NK-92 treated with Interleukin-12 subunit alpha and Interleukin-12 subunit beta, amount 100 ng/mL, for 24 hours (cell line): ENCODE measurements at regions not wholly inside any gene's neighbourhood (a gene's known extent, or its start where the extent isn't known, plus 50 kb on each side); places are given as distances from the start of the nearest gene placed in this dataset.

Experiments used
- DNase-seq: peaks from one replicate; lab custom pipeline; 2025; lab: John Stamatoyannopoulos, UW

GRCh38 chr4:58205446-58206235 lies 1095.5 kb upstream of the IGFBP7 start:
- DNase-seq, result no peak

GRCh38 chr4:58192217-58192616 lies 1082.0 kb upstream of the IGFBP7 start:
- no peak for DNase-seq

- no peak for DNase-seq
These were observed 1080.9 kb upstream of the IGFBP7 start for GRCh38 chr4:58191109-58191508.

GRCh38 chr4:58188316-58188715 lies 1078.1 kb upstream of the IGFBP7 start:
- DNase-seq, result no peak

- DNase-seq, result no peak
These were observed 1064.8 kb upstream of the IGFBP7 start for GRCh38 chr4:58175024-58175423.

- no peak for DNase-seq
These were observed 1056.3 kb upstream of the IGFBP7 start for GRCh38 chr4:58166490-58166889.

- DNase-seq, result no peak
These were observed 1053.0 kb upstream of the IGFBP7 start for GRCh38 chr4:58163156-58163555.

- no peak for DNase-seq
These were observed 1039.4 kb upstream of the IGFBP7 start for GRCh38 chr4:58149404-58150085.

GRCh38 chr4:58144721-58145120 lies 1034.5 kb upstream of the IGFBP7 start:
- DNase-seq, result no peak

GRCh38 chr4:58138786-58139668 lies 1028.8 kb upstream of the IGFBP7 start:
- DNase-seq, result no peak

GRCh38 chr4:58136604-58137003 lies 1026.4 kb upstream of the IGFBP7 start:
- DNase-seq, result no peak

- no peak for DNase-seq
These were observed 1017.5 kb upstream of the IGFBP7 start for GRCh38 chr4:58127680-58128079.

GRCh38 chr4:58119298-58119697 lies 1009.1 kb upstream of the IGFBP7 start:
- no peak for DNase-seq

- no peak for DNase-seq
These were observed 1002.9 kb upstream of the IGFBP7 start for GRCh38 chr4:58113126-58113525.

- no peak for DNase-seq
These were observed 1001.6 kb upstream of the IGFBP7 start for GRCh38 chr4:58111818-58112217.

- peak; percentile 0 for DNase-seq
These were observed 983.2 kb upstream of the IGFBP7 start for GRCh38 chr4:58093352-58093751.

- DNase-seq, result no peak
These were observed 980.4 kb upstream of the IGFBP7 start for GRCh38 chr4:58090539-58090938.

- no peak for DNase-seq
These were observed 971.2 kb upstream of the IGFBP7 start for GRCh38 chr4:58081356-58081755.

- DNase-seq, result no peak
These were observed 965.5 kb upstream of the IGFBP7 start for GRCh38 chr4:58075724-58076123.

- no peak for DNase-seq
These were observed 964.2 kb upstream of the IGFBP7 start for GRCh38 chr4:58074382-58074781.

- DNase-seq, result no peak
These were observed 960.5 kb upstream of the IGFBP7 start for GRCh38 chr4:58070726-58071125.

GRCh38 chr4:58064653-58065052 lies 954.5 kb upstream of the IGFBP7 start:
- DNase-seq, result no peak
